ENCODE measurements at regions not wholly inside any gene's neighbourhood (a gene's known extent, or its start where the extent isn't known, plus 50 kb on each side); places are given as distances from the start of the nearest gene placed in this dataset.
"Not testable (repeated sequence)": the region's sequence is repeated elsewhere in the genome, so short reads cannot be mapped to it uniquely, and the experiment has no call there.

GRCh38 chr11:86150847-86151173 lies 81.9 kb upstream of the PICALM start:
- DNase-seq (ENCODE audit: extremely low spot score, insufficient read length, low read depth) (no peak), FAIRE-seq (no peak)

GRCh38 chr11:86149792-86150191 lies 80.9 kb upstream of the PICALM start:
- DNase-seq (ENCODE audit: extremely low spot score, insufficient read length, low read depth) (no peak), FAIRE-seq (no peak)

DNA sequence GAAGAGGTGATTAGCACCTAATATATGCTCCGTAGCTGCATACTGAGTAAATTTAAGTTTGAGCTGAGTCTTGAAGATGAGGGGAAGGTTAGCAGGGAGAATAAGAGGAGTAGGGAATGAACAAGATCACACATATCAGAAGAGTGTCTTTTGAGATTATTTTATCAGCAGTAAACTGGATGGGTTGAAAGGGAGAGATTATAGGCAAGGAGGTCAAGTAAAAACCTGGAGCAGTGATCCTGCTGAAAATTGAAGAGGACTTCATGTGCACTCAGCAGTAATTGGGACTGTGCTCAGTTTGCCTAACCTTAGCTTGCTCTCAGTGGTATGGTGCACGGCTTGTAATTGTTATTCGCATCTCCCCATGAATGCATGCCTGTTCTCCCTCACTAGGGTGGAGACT lies 79.5 kb upstream of the PICALM start:
- FAIRE-seq = no peak
- DNase-seq (ENCODE audit: extremely low spot score, insufficient read length, low read depth) = no peak

DNA sequence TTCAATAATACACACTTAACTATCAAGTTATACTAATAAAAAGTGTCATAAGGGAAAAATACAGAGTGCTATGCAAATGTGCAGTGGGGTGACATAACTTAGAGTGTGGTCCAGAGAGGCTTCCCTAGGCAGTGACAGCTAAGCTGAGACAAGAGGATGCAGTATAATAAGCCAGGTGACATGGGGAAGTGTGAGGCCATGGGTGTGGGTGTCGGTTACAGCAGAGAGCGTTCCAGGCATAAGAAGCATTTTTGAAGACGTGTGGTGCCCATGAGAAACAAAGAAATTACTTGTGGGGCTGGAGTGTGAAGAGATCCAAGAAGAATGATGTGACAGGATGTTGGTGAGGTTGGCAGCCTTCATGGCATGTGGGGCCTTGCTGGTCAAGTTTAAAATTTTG lies 78.1 kb upstream of the PICALM start:
- DNase-seq (ENCODE audit: extremely low spot score, insufficient read length, low read depth) (no peak), FAIRE-seq (no peak)

GRCh38 chr11:86145439-86146156 lies 76.7 kb upstream of the PICALM start:
- FAIRE-seq (peak; percentile 58), DNase-seq (ENCODE audit: extremely low spot score, insufficient read length, low read depth) (no peak)

DNA sequence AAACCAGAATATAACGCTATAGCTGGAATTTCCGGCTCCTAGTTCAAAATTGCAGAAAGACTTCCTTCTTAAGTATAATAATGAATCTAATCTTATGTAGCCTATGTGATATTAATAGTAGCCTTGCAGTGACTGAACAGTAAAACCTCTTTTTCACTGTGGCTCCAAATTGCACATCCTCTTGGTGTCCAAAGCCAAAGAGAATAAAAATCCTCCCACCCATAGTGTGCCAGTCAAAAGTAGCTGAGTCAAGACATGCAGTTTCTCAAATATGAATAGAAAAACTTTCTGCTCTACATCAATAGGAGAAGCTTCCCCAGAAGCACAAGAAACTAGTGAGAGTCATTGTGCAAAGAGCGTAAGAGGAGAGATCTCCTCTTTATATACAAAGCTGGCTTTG lies 76.0 kb upstream of the PICALM start:
- no peak for DNase-seq (ENCODE audit: extremely low spot score, insufficient read length, low read depth)
- FAIRE-seq = peak; percentile 21

GRCh38 chr11:86144087-86144486 lies 75.2 kb upstream of the PICALM start:
- not testable (repeated sequence) for FAIRE-seq; DNase-seq (ENCODE audit: extremely low spot score, insufficient read length, low read depth)

- FAIRE-seq (peak; percentile 80), DNase-seq (ENCODE audit: extremely low spot score, insufficient read length, low read depth) (no peak)
These were observed 74.5 kb upstream of the PICALM start for GRCh38 chr11:86143087-86144030.

- DNase-seq (ENCODE audit: extremely low spot score, insufficient read length, low read depth) (no peak), FAIRE-seq (no peak)
These were observed 73.3 kb upstream of the PICALM start for GRCh38 chr11:86142170-86142569.

DNA sequence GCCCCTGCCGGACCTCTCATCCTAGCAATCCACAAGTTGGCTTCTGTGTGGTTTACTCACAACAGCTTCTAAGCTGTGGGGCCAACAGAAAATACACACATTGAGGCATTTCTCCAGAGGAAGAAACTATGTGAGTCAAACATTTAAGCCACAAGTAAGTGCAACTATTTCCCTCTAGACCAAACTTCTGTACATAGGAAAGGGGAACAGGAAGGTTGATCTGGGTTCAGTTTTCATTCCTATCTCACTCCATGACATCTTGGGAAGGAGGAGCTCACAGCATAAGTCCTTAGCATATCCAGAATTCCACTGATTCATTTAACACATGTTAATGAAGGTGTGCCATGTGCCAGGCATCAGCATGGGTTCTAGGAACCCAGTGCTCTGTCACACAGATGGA lies 72.8 kb upstream of the PICALM start:
- DNase-seq (ENCODE audit: extremely low spot score, insufficient read length, low read depth) = no peak
- no peak for FAIRE-seq

GRCh38 chr11:86140334-86140990 lies 71.6 kb upstream of the PICALM start:
- DNase-seq (ENCODE audit: extremely low spot score, insufficient read length, low read depth) (no peak), FAIRE-seq (no peak)

DNA sequence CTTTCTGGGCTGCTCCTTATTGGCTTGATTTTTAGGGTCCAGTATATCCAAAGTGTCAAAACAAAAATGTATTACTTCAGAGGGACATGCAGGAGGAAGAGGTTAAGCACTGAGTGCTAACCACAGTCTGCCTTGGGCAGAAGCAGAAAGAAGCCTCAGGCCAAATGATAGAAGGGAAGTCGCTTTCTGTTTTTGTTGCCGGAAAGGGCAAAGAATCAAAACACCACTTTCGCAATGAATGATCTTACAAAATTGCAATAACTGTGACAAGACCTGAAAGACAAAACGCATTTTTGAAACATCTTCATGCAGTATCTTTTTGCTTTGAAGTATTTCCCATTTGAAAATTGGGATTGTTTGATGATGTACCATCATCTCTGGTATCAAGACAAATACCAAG lies 70.1 kb upstream of the PICALM start:
- FAIRE-seq (peak; percentile 93), DNase-seq (ENCODE audit: extremely low spot score, insufficient read length, low read depth) (peak; percentile 42)

DNA sequence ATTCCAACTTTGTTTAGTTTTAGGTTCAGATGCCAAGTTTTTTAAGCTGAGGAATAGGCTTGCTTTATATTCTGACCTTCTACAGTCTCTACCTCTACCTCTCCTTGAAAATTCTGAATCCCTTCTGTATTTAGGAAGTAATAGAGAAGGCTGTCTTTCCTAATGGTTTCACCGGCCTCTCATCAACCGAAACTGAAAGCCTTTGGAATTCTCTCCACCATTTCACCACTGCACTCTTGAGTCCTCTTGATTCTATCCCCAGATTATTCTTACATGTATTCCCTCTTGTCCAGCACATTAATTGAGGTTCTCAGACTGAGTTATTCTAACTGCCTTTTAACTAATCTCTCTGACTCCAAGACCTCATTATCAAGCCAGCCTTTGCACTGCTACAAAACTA lies 67.7 kb upstream of the PICALM start:
- DNase-seq (ENCODE audit: extremely low spot score, insufficient read length, low read depth) (no peak), FAIRE-seq (no peak)

DNA sequence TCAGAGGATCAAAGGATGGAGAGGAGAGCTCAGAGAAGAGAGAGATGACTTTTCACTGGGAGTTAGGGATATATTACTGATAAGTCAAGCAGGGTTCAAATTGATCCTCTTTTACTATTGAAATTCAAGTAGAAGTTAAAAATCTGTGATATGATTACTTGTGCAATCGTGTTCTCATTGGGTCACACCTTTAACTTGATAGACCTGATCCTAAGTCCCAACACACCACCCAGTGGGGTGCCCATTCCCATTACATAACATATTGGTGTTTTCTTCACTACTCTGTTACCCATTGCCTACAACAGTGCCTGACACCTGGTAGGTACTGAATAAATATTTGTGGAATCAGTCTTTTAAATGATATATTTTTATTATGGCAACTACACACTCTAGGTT lies 66.4 kb upstream of the PICALM start:
- DNase-seq (ENCODE audit: extremely low spot score, insufficient read length, low read depth) (no peak), FAIRE-seq (no peak)

GRCh38 chr11:86134580-86135318 lies 65.9 kb upstream of the PICALM start:
- FAIRE-seq (no peak), DNase-seq (ENCODE audit: extremely low spot score, insufficient read length, low read depth) (no peak)

DNA sequence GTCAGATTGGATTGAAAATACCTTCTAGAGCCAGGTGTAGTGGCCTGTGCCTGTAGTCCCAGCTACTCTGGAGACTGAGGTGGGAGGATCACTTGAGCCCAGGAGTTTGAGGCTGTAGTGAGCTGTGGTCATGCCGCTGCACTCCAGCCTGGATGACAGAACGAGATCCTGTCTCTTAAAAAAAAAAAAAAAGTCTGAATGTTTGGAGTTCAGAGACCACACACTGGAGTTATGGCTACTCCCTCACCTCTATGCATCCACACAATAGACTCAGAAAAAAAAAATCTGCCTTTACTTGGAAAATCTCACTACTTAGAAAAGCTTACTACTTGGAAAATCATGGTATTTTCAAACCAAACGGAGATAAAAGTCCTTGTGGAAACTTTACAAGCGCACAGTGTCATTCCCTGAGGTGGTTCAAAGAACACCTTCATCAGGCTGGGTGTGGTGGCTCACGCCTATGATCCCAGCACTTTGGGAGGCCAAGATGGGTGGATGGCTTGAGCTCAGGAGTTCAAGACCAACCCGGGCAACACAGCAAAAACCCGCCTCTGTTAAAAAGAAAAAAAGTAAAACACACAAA lies 63.9 kb upstream of the PICALM start:
- no peak for FAIRE-seq
- no peak for DNase-seq (ENCODE audit: extremely low spot score, insufficient read length, low read depth)

- DNase-seq (ENCODE audit: extremely low spot score, insufficient read length, low read depth) = no peak
These were observed 61.1 kb upstream of the PICALM start for GRCh38 chr11:86129740-86130540.

GRCh38 chr11:86128914-86129313 lies 60.0 kb upstream of the PICALM start:
- DNase-seq (ENCODE audit: extremely low spot score, insufficient read length, low read depth) (no peak), FAIRE-seq (no peak)

More at GRCh38 chr11:86129740-86130540, 61.1 kb upstream of the PICALM start:
- FAIRE-seq = no peak

- no peak for DNase-seq (ENCODE audit: extremely low spot score, insufficient read length, low read depth)
- no peak for FAIRE-seq
These were observed 58.0 kb upstream of the PICALM start for GRCh38 chr11:86126862-86127261.
